Epithelial cell of proximal tubule (primary cell): ENCODE measurements at regions not wholly inside any gene's neighbourhood (a gene's known extent, or its start where the extent isn't known, plus 50 kb on each side); places are given as distances from the start of the nearest gene placed in this dataset.

Experiments
- DNase-seq: peaks from one replicate; pipeline ENCODE4 v3.0.0-alpha.2; 2011; ENCODE audit warnings: low read depth
- H3K4me3 ChIP-seq: 2 replicates; pipeline ENCODE4 v1.5.1; 2011; ENCODE audit warnings: low read depth, mild to moderate bottlenecking, low read length
- CTCF ChIP-seq: conservative IDR thresholded peaks from 2 replicates; pipeline ENCODE4 v1.5.1; 2012; ENCODE audit warnings: low read depth, mild to moderate bottlenecking, low read length

GRCh38 chrX:40513835-40514234 is 66.9 kb upstream of the ATP6AP2 start:
- TF ChIP-seq CTCF, result no peak
- H3K4me3 ChIP-seq, result no peak overlapping the region
- DNase-seq, result no peak

GRCh38 chrX:40513012-40513411 is 67.8 kb upstream of the ATP6AP2 start:
- no peak overlapping the region for H3K4me3 ChIP-seq
- no peak for DNase-seq
- TF ChIP-seq CTCF, result no peak

GRCh38 chrX:40511258-40511657 is 69.5 kb upstream of the ATP6AP2 start:
- DNase-seq, result no peak
- H3K4me3 ChIP-seq, result no peak overlapping the region
- no peak for TF ChIP-seq CTCF

GRCh38 chrX:40508560-40508959 is 72.2 kb upstream of the ATP6AP2 start:
- no peak for DNase-seq
- no peak overlapping the region for H3K4me3 ChIP-seq
- no peak for TF ChIP-seq CTCF

GRCh38 chrX:40506201-40506985 is 74.4 kb upstream of the ATP6AP2 start:
- no peak for DNase-seq
- no peak overlapping the region for H3K4me3 ChIP-seq
- TF ChIP-seq CTCF, result no peak

- no peak for TF ChIP-seq CTCF
- H3K4me3 ChIP-seq, result no peak overlapping the region
- peak; percentile 54 for DNase-seq
Measured at GRCh38 chrX:40504801-40505605, 75.8 kb upstream of the ATP6AP2 start.
